ENCODE measurements at regions not wholly inside any gene's neighbourhood (a gene's known extent, or its start where the extent isn't known, plus 50 kb on each side); places are given as distances from the start of the nearest gene placed in this dataset.

- Histone ChIP-seq H2BK20ac (ENCODE audit: low read length) (no peak overlapping the region), H3K4ac (replicated peaks; ENCODE audit: insufficient read length, low read depth, low read length) (no peak overlapping the region), H3K23ac (ENCODE audit: insufficient read length) (no peak overlapping the region), H2BK12ac (ENCODE audit: low read depth, low read length) (no peak overlapping the region), H2BK15ac (ENCODE audit: low read length) (no peak overlapping the region), H4K20me1 (replicated peaks in 1 of 2; ENCODE audit: control insufficient read depth in 1 of 2, insufficient read depth in 2 of 2, low read length in 2 of 2) (no peaks in the 10 kb centered on the region), H4K5ac (ENCODE audit: insufficient read length, low read depth, low read length) (no peak overlapping the region), H2AFZ (ENCODE audit: low read length) (no peak overlapping the region), H2BK5ac (ENCODE audit: low read depth, low read length) (no peak overlapping the region), H2AK5ac (ENCODE audit: low read depth, low read length) (no peak overlapping the region), H4K91ac (replicated peaks; ENCODE audit: insufficient read length, low read length) (no peak overlapping the region), H2BK120ac (replicated peaks; ENCODE audit: low read depth, low read length) (no peak overlapping the region), H3K23me2 (ENCODE audit: low read depth, low read length) (no peaks in the 10 kb centered on the region; the same call in 1 of the 2 replicates), H3K14ac (ENCODE audit: insufficient read length) (no peak overlapping the region), H4K8ac (ENCODE audit: extremely low read depth, insufficient read depth, low read length) (no peak overlapping the region), H3K79me2 (ENCODE audit: control insufficient read depth in 1 of 2, insufficient read depth in 2 of 2, low read length in 2 of 2) (no peaks in the 10 kb centered on the region), H3K4me1 (replicated peaks in 1 of 4; ENCODE audit: control insufficient read depth in 3 of 4, insufficient read depth in 4 of 4, low read length in 3 of 4) (peaks cover 0 to 3% (median 0%) of the 10 kb centered on the region in 4 experiments; a peak in 1 of 7 replicates), H3K9me3 (ENCODE audit: insufficient read depth in 2 of 2, low read depth in 1 of 2, low read length in 1 of 2) (no peaks in the 10 kb centered on the region), H3K18ac (ENCODE audit: extremely low read depth, low read length) (no peak overlapping the region), H3K4me3 (ENCODE audit: extremely low read depth in 1 of 4, insufficient read depth in 2 of 4, low read depth in 3 of 4, low read length in 4 of 4) (no peak overlapping the region), H3K27me3 (replicated peaks in 1 of 4; ENCODE audit: control insufficient read depth in 3 of 4, extremely low read depth in 1 of 4, insufficient read depth in 3 of 4, low read length in 3 of 4) (no peaks in the 10 kb centered on the region), H3K27ac (ENCODE audit: low read depth, low read length) (no peak overlapping the region), H3K79me1 (ENCODE audit: low read depth, low read length) (no peaks in the 10 kb centered on the region), H3K56ac (replicated peaks; ENCODE audit: insufficient read length, low read depth, low read length) (no peak overlapping the region), H3K36me3 (ENCODE audit: control insufficient read depth in 2 of 4, insufficient read depth in 4 of 4, low read length in 3 of 4) (no peaks in the 10 kb centered on the region), H3K9ac (replicated peaks in 1 of 4; ENCODE audit: extremely low read depth in 1 of 4, low read depth in 3 of 4, low read length in 3 of 4) (no peak overlapping the region), H3K4me2 (ENCODE audit: insufficient read depth in 1 of 2, low read depth in 2 of 2, low read length in 2 of 2) (peak overlapping the region; percentile 14 to 32; a peak in 1 of 4 replicates)
- DNase-seq (ENCODE audit: low read depth in 1 of 2, low spot score in 2 of 2) (no peak), FAIRE-seq (no peak)
- TF ChIP-seq POU5F1 (IDR thresholded peaks at IDR 0.05; ENCODE audit: low read depth, low read length) (peak; percentile 46; the same call in 1 of the 2 replicates), BCL11A (IDR thresholded peaks at IDR 0.05; ENCODE audit: low read depth in 2 of 2, low read length in 2 of 2) (no peak)
- 48% methylated on average over 2 of the region's 2 CpGs; no CpG with 5 or more reads in 1 of the 2 experiments for WGBS, 2 experiments (ENCODE audit: extremely low coverage in 1 of 2, insufficient coverage in 1 of 2, insufficient read length in 1 of 2, insufficient replicate concordance in 2 of 2, low coverage in 1 of 2, low lambda C conversion rate in 2 of 2, missing lambda C conversion rate in 1 of 2)
- ChIA-PET POLR2A (ENCODE audit: partially characterized antibody) (no interaction called here), CTCF (ENCODE audit: partially characterized antibody) (no interaction called here)
Measured at GRCh38 chr2:104040771-104041170, 813.1 kb upstream of the POU3F3 start.

Measured in H1 (cell line).